C1 segment of cervical spinal cord (tissue), 14 donors: ENCODE measurements at regions not wholly inside any gene's neighbourhood (a gene's known extent, or its start where the extent isn't known, plus 50 kb on each side); places are given as distances from the start of the nearest gene placed in this dataset.

ENCODE experiments used
- DNase-seq, 14 donors: peaks; one replicate each; lab custom pipeline; 2025; lab: John Stamatoyannopoulos, UW

- no peak for DNase-seq
Measured at GRCh38 chr5:121189342-121190305, 662.1 kb upstream of the FTMT start.

GRCh38 chr5:121199216-121199999 lies 652.3 kb upstream of the FTMT start:
- DNase-seq = no peak

DNA sequence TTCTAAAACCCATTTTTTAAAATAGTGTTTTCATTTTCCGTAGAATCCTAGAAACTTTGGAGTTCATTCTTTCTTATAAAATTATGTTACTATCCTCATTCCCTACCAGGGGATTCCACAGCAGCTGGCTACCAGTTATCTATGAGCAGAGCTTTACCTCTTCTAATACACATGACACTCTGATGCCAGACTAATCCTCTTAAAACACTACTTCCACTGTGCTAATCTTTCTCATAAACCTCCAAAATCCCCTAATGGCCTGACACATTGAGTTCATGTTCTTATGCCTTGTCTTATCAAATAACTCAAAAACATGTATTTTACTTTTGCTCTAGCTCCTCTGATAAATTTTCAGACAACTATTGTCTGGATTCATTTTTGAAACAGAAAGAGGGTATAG lies 633.6 kb upstream of the FTMT start:
- no peak for DNase-seq

GRCh38 chr5:121221483-121221882 lies 630.2 kb upstream of the FTMT start:
- no peak for DNase-seq

DNA sequence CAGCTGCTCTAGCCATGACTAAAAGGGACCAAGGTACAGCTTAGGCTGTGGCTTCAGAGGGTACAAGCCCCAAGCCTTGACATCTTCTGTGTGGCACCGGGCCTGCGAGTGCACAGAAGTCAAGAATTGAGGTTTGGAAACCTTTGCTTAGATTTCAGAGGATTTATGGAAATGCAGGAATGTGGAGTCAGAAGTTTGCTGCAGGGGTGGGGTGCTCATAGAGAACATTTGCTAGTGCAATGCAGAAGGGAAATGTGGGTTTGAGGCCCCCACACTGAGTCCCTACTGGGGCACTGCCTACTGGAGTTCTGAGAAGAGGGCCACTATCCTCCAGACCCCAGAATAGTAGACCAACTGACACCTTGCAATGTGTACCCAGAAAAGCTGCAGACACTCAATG lies 624.9 kb upstream of the FTMT start:
- DNase-seq = no peak

- DNase-seq = no peak
Measured at GRCh38 chr5:121239951-121240350, 611.7 kb upstream of the FTMT start.

- DNase-seq = no peak
Measured at GRCh38 chr5:121246971-121247370, 604.7 kb upstream of the FTMT start.

GRCh38 chr5:121251954-121252353 lies 599.7 kb upstream of the FTMT start:
- DNase-seq = no peak

DNA sequence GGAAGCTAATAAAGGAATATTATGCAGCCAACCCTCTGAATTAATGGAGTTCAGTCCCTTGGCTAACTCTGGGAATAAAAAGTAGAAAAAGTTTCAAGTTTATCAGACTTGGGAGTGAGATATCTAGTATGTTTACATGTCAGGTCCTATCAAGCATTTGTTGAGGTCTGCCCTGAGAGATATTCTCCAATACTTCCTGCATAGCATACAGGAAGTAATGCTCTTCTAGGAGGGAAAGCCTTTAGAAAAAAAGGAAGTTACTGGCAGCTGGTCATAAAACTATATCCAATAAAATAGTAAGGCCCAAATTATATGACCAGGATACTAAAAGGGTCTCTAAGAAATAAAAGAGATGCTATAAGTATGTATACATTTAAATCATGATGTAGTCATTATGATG lies 594.1 kb upstream of the FTMT start:
- no peak for DNase-seq

DNA sequence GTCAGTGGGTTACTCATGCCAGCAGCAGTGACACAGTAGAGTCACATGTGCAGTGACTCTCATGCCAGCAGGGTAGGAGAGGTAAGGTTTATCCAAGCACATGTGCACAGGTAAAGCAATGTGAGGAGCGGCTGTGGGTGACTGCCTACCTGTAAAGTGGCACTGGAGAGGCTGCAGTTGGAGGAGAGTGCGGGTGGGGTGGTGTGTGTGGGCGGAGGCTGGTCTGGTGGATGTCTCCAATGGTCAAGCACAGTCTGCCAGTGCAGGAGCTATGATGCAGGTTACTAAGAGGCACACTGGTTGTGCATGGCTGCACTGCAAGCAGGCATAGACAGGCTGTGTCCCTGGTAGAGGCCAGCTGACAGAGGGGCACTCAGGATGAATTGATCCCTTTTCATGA lies 588.2 kb upstream of the FTMT start:
- no peak for DNase-seq

- DNase-seq = no peak
Measured at GRCh38 chr5:121264605-121265004, 587.1 kb upstream of the FTMT start.

DNA sequence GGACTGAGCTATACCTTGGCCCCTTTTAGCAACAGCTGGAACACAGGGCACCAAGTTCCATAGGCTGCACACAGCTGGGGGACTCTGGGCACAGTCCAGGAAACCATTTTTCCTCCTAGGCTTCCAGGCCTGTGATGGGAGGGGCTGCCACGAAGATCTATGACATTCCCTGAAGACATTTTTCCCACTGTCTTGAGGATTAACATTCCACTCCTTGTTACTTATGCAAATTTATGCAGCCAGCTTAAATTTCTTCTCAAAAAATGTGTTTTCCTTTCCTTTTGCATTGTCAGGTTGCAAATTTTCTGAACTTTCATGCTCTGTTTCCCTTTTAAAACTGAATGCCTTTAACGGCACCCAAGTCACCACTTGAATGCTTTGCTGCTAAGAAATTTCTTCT lies 580.1 kb upstream of the FTMT start:
- DNase-seq = no peak

GRCh38 chr5:121273833-121274433 lies 577.7 kb upstream of the FTMT start:
- no peak for DNase-seq

DNA sequence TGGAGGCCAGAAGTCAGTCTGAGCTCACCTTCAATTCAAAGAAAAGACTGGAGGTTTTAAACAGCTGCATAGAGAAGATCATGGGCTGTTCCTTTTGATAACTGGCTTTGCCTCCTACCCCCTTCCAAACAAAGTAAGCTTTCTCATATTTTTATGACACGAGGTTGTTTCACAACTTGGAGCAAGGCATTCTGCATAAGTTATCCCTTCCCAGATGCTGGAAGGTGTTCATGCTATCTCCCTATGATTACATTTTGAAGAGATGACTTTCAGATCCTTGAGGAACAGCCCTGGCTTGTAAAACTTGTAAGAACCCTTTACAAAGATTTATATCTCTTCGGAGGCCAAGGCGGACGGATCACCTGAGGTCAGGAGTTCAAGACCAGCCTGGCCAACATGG lies 571.9 kb upstream of the FTMT start:
- DNase-seq = no peak

- DNase-seq = no peak
Measured at GRCh38 chr5:121285801-121286521, 565.7 kb upstream of the FTMT start.

- DNase-seq = no peak
Measured at GRCh38 chr5:121288781-121289180, 562.9 kb upstream of the FTMT start.

- DNase-seq = no peak
Measured at GRCh38 chr5:121292664-121293063, 559.0 kb upstream of the FTMT start.

GRCh38 chr5:121296356-121296755 lies 555.3 kb upstream of the FTMT start:
- DNase-seq = no peak

DNA sequence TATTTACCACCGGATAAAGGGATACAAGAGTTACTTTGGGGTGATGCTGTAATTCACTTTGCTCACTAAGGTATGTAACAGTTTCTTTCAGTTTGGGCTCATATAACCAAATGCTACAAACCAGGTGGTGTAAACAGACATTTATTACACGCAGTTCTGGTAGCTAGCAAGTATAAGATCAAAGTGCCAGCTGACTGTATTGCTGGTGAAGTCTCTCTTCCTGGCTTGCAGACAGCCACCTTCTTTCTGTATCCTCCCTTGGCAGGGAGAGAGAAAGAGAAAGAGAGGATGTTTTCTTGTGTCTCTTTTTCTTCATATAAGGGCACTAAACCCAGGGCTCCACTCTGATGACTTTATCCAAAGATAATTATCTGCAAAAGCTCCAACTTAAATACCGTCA lies 552.5 kb upstream of the FTMT start:
- DNase-seq = no peak

- DNase-seq = no peak
Measured at GRCh38 chr5:121304838-121305237, 546.8 kb upstream of the FTMT start.

DNA sequence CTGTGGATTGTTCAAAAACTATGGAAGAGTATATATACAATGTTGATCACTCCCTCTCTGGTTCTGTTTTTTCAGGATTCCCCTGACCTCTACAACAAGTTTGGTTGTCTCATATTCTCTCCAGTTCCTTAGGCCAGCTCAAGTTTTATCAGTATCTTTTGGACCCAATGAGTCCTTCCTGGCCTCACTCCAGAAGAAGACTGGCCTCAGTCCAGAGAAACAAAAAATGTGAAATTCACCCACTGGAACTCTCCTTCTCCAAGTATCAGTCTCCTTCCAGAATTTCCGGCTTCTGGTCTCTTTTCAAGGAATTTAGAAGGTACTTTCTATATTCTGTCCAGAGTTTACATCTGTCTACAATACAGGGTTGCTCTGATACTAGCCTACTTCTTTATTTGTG lies 537.8 kb upstream of the FTMT start:
- DNase-seq = no peak

GRCh38 chr5:121315786-121316185 lies 535.9 kb upstream of the FTMT start:
- DNase-seq = no peak
